ENCODE measurements at regions not wholly inside any gene's neighbourhood (a gene's known extent, or its start where the extent isn't known, plus 50 kb on each side); places are given as distances from the start of the nearest gene placed in this dataset.

DNA sequence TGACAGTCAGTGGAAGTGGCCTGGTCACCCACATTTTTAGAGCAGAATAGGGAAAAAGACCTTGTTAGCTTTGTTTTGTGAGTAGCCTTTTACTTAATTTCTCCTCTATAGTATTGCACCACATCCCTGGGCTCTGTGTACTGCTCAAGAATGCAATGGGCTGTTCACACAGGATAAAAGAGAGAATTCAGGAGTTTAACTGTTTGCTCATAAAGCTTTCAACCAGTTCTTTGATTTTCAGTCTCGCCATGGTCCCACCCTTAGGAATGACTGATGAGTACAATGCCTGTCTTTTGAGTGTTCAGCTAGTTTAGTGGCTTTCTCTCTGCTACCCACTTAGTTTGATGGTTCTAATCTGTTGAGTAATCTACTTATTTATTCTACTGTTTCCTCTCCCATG lies 129.7 kb downstream of the PLG start:
- TF ChIP-seq POLR2A (IDR thresholded peaks at IDR 0.05): no peak
- TF ChIP-seq, protein P1, sequence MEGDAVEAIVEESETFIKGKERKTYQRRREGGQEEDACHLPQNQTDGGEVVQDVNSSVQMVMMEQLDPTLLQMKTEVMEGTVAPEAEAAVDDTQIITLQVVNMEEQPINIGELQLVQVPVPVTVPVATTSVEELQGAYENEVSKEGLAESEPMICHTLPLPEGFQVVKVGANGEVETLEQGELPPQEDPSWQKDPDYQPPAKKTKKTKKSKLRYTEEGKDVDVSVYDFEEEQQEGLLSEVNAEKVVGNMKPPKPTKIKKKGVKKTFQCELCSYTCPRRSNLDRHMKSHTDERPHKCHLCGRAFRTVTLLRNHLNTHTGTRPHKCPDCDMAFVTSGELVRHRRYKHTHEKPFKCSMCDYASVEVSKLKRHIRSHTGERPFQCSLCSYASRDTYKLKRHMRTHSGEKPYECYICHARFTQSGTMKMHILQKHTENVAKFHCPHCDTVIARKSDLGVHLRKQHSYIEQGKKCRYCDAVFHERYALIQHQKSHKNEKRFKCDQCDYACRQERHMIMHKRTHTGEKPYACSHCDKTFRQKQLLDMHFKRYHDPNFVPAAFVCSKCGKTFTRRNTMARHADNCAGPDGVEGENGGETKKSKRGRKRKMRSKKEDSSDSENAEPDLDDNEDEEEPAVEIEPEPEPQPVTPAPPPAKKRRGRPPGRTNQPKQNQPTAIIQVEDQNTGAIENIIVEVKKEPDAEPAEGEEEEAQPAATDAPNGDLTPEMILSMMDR (IDR thresholded peaks at IDR 0.05): no peak
